Stimulated activated CD8-positive, alpha-beta memory T cell treated with anti-CD3 and anti-CD28 coated beads, Interleukin-7, amount 100 ng/mL, for 48 hours (primary cell): ENCODE measurements at regions not wholly inside any gene's neighbourhood (a gene's known extent, or its start where the extent isn't known, plus 50 kb on each side); places are given as distances from the start of the nearest gene placed in this dataset.
"Not testable (repeated sequence)": the region's sequence is repeated elsewhere in the genome, so short reads cannot be mapped to it uniquely, and the experiment has no call there.

Experiments
- DNase-seq, 2 donors: peaks; one replicate each; pipeline ENCODE4 v3.0.0-alpha.2; 2020; ENCODE audit warnings: low read depth in 1 of 2; ENCODE audit errors: extremely low read depth in 1 of 2

- no peak for DNase-seq
These were observed 115.1 kb downstream of the OTOR start for GRCh38 chr20:16863303-16863702.

- no peak for DNase-seq
These were observed 115.9 kb downstream of the OTOR start for GRCh38 chr20:16864069-16864468.

GRCh38 chr20:16864963-16865362 is 116.8 kb downstream of the OTOR start:
- no peak for DNase-seq

GRCh38 chr20:16865406-16865805 is 117.2 kb downstream of the OTOR start:
- DNase-seq = no peak

GRCh38 chr20:16873124-16873523 is 125.0 kb downstream of the OTOR start:
- not testable (repeated sequence) for DNase-seq

GRCh38 chr20:16877053-16877554 is 128.9 kb downstream of the OTOR start:
- DNase-seq = no peak

GRCh38 chr20:16885746-16886145 is 137.6 kb downstream of the OTOR start:
- DNase-seq = no peak

GRCh38 chr20:16898433-16898832 is 150.3 kb downstream of the OTOR start:
- DNase-seq = no peak

GRCh38 chr20:16902662-16903061 is 154.5 kb downstream of the OTOR start:
- no peak for DNase-seq

- DNase-seq = no peak
These were observed 156.6 kb downstream of the OTOR start for GRCh38 chr20:16904751-16905150.

- no peak for DNase-seq
These were observed 166.1 kb downstream of the OTOR start for GRCh38 chr20:16914277-16914676.

GRCh38 chr20:16916165-16916564 is 168.0 kb downstream of the OTOR start:
- DNase-seq = no peak

GRCh38 chr20:16917636-16918035 is 169.5 kb downstream of the OTOR start:
- no peak for DNase-seq

GRCh38 chr20:16918366-16918765 is 170.2 kb downstream of the OTOR start:
- no peak for DNase-seq

- no peak for DNase-seq
These were observed 171.7 kb downstream of the OTOR start for GRCh38 chr20:16919841-16920240.

GRCh38 chr20:16922834-16923233 is 174.7 kb downstream of the OTOR start:
- no peak for DNase-seq

- no peak for DNase-seq
These were observed 178.7 kb downstream of the OTOR start for GRCh38 chr20:16926626-16927430.

GRCh38 chr20:16929756-16930155 is 181.6 kb downstream of the OTOR start:
- no peak for DNase-seq

GRCh38 chr20:16930656-16931055 is 182.5 kb downstream of the OTOR start:
- DNase-seq = no peak

- no peak for DNase-seq
These were observed 190.9 kb downstream of the OTOR start for GRCh38 chr20:16939051-16939450.

- DNase-seq = no peak
These were observed 192.5 kb downstream of the OTOR start for GRCh38 chr20:16940701-16941100.

GRCh38 chr20:16942051-16942450 is 193.9 kb downstream of the OTOR start:
- no peak for DNase-seq

- DNase-seq = no peak
These were observed 194.6 kb downstream of the OTOR start for GRCh38 chr20:16942756-16943155.
